NCI-H2196 treated with DMSO at 0.1 percent for 48 hours (cell line): ENCODE measurements at regions not wholly inside any gene's neighbourhood (a gene's known extent, or its start where the extent isn't known, plus 50 kb on each side); places are given as distances from the start of the nearest gene placed in this dataset.

Experiments
- DNase-seq: peaks from one replicate; lab custom pipeline; 2025; ENCODE audit not compliant: unreplicated experiment; lab: John Stamatoyannopoulos, UW

DNA sequence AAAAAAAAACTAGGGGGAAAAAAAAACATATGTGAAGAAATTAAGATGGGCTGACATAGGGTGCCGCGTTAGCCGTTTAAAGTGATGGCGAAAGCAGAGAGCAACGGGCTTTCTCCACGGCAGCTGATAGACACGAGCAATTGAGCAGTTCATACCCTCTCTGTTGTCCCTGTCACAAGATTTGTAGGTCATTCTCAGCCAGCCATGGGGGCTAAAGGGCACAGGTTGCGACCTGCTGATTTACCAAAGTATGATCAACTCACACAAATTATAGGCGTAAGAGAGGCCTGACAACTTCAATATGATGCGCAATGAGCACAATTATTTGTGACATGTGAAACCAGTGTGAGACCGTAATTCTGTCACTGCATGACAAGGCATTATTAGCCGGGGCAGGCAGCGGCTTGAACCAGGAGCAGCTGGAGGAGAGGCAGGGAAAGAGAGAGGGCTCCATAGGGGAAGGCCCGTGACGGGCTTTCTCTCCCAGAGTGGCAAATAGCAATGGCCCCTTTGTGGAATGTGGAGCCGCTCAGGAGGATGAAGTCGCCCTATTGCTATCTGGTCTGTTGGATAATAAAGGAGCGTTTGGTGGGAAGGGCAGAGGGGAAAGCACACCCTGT lies 195.1 kb upstream of the HABP2 start:
- no peak for DNase-seq

DNA sequence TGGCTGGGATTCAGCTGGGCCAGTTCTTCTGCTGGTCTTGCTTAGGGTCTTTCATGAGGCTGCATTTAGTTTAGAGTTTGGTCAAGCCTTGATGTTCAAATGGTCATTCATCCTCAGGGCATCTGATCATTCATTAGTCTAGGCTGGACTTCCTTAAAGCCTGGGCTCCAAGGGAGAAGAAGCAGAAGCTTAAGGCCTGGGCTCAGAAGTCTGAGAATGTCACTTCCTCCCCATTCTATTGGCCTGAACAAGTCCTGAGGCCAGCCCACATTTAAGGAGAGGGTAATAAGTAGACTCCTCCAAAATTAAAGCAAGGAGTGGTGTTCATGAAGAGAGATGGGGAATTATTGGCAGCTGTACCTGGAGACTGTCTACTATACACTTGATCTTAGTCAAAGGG lies 193.2 kb upstream of the HABP2 start:
- no peak for DNase-seq

DNA sequence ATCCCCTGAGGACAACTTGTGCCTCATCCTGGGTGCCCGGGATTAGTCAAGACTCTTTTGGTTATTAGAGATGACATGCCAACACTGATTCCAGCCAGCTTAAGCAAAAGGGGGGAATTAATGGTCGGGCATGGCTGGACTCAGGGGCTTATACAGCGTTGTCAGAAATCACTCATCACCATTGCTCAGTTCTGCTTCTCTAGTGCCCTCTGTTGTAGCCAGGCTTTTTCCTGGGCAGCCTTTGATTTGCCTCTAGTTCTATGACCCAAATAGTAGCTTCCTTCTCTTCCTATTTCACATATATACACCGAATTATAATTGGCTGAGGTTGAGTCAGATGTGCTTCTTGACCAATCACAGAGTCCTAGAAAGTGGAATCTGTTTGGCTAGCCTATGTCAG lies 192.0 kb upstream of the HABP2 start:
- no peak for DNase-seq

DNA sequence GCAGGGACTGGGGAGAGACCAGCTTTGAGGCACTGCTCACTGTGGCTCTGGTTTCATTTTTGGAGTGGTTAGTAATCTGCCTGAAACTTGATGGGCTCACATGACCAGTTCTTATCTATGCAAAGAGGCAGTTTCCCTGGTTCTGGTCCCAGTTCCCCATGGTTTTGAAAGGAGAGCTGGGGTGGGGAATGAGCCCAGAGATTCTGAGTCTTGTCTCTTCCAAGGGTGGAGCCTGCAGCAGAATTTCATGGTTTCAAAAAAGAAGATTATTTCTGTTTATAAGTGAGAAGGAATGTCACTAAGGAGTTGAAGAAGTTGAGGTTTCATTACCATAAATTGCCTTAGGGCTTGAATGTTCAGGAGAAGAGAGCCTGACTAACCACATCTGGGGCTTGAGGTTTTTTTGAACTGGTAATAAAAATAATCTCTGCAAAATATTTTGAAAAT lies 190.2 kb upstream of the HABP2 start:
- DNase-seq = no peak

DNA sequence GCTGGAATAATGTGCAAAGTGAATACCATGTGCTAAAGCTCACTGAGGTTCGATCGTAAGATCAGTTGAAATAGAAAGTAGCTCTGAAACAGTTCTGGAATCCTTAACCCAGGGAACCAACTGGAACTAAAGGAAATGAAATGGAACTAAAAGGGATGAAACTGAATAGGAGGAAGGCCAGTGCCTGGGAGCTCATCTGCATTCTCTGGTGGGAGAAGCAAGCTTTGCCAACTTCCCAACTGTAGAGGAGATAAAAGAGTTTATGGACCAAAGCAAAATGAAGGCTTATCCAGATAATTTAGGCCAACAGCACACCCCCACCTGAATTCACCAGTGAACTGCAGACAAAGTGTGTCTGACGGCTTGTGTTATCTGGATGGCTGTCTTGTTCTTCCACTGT lies 188.6 kb upstream of the HABP2 start:
- no peak for DNase-seq

DNA sequence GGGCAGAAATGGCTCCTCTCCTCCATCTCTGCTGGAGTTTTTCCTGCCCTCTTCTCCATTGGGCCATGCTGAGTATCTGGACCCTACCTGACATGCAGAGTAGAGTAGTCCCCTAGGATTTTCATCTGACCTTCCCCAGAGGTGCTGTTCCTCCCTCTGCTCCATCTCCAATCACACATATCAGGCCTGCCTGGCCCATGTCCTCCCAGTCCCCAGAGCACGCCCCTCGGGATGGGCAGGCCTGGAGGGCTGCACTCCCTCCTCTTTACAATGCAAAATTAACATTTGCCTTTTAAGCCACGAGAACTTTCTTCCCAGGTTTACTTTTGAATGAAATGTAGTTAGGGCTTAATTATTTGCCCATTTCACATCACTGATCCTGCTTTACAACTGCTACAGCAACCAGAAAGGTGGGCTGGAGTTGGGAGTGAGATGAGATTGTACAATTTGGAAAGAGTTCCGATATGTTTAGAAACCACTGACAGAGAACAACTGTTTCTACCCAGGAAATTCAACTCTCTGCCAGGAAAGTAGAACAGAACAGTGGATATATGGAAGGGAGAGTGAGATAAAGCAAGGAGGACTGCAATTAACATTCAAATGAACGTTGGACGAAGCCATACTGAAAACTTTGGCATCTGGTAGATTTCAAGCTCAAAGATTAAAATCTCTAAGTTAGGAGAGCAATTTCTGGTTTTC lies 184.0 kb upstream of the HABP2 start:
- no peak for DNase-seq

DNA sequence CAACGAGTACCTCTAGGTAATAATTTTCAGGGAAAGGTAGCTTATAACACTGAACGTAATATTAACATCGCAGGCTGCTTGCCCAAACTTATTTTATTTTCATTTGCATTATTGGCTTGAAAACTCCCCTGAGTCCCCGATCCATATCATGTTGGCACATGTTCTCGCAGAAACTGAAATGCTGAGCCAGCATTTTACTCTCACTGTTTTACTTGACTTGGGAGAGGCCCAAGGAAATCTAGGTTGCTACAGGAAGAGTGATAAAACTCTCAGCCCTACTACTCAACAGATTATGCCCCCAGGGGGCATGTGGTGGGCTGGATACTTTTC lies 183.5 kb upstream of the HABP2 start:
- DNase-seq = no peak

DNA sequence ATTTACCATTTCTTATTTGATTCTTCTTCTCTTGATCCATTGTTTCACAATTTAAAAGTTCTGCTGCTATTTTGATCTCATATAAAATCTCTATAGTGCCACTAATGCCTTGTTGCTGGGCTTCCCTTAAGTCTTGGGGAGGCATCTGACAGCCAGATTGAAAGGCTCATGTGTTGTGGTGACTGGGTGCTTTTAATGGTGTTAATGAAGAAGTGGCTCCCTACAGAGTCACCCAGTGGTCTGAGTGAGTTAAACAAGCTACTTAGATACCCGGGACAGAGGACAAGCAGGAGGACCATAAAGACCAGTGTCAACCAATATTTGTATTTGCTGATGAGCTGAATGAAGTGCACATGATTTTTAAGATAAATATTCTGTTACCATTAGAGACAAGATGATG lies 176.4 kb upstream of the HABP2 start:
- no peak for DNase-seq

DNA sequence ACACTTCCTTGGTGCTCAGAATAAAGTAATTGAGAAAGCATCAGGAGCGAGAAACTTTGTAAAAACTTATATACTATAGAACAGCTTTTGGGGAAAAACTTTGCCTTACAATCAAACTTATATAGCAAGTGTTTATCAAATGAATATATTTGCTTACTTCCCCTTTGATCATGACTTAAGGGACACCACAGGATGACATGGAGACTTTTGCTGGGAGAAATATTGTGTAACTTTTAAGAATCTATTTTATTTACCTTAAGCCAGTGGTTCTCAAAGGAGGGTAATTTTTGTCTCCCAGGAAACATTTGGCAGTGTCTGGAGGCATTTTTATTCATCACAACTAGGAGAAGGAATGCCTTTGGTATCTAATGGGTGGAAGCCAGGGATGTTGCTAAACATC lies 173.8 kb upstream of the HABP2 start:
- no peak for DNase-seq

DNA sequence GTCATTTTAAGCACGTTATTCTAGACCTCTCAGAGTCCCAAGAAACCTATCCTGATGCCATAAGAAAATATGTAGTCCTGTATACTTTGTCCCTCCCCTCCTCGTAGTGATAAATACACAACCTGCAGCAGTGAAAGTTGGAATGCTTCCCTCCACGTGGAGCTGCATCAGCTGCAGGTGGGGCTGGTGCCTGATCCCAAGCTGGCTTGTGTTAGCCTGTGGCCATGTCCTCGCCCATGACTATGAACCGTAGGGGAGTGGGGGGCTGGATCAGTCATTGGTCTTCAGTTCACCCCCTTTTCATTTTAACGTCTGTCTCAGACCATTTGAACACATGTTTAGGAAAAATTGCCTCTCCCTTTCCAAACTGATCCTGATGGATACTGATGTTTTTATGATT lies 171.4 kb upstream of the HABP2 start:
- no peak for DNase-seq

DNA sequence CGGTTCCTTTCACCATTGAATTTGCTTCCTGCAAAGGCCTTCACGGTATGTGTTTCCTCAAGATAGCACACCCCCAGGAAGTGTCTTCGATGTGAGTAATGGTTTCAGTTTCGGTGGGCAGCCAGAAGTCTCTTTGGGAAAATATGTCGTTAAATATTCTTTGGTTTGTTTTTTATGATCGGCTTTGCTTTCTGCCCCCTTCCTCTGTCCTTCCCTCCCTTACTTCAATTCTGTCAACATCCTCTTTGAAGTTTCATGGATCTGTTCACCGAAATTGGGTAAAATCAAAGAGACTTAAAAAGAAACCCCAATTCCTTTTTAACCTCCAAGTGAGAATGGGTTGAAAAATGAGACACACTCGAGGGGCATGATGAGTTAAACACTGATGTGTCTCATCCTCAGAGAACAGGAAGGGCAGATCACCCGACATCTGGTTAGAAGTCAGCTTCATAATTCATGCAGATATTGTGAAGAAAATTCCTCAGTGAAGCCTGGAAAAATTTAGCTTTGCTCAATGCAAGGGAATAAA lies 170.8 kb upstream of the HABP2 start:
- no peak for DNase-seq

DNA sequence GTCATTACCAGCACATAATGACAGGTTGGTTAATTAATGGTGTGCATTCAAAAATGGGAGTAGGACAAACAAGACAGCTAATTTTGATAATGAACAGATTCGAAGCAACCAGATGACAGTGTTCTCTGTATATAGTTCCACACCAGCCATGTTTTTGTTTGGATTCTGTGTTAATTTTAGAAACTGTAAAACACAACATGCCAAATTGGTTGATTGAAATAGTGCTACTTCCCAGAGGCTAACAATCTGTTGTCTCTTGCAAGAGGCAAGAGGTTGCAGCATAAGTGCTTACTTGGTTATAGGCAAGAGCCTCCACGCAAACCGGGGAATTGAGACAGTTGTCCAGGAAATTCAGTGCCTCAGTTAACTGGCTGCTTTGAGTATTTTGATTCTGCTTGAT lies 170.2 kb upstream of the HABP2 start:
- no peak for DNase-seq

DNA sequence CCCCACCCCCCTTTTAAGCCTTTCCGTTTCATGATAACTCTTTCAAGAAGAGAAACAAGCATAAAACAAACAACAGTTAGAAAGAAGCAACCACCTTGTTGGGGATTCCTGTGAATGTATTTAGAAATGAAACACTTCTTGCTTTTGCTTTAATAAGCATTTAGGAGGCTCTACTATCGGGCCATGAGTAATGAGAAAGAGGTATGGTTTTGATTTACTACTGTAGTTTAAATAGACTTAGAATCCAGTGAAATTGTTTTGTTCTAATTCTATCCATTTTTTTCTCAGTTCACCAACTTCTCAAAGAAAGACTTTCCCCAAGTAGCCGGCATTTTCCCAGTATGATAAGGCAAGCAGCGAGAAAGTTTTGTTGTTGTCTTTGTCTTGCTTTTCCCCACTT lies 168.7 kb upstream of the HABP2 start:
- no peak for DNase-seq

DNA sequence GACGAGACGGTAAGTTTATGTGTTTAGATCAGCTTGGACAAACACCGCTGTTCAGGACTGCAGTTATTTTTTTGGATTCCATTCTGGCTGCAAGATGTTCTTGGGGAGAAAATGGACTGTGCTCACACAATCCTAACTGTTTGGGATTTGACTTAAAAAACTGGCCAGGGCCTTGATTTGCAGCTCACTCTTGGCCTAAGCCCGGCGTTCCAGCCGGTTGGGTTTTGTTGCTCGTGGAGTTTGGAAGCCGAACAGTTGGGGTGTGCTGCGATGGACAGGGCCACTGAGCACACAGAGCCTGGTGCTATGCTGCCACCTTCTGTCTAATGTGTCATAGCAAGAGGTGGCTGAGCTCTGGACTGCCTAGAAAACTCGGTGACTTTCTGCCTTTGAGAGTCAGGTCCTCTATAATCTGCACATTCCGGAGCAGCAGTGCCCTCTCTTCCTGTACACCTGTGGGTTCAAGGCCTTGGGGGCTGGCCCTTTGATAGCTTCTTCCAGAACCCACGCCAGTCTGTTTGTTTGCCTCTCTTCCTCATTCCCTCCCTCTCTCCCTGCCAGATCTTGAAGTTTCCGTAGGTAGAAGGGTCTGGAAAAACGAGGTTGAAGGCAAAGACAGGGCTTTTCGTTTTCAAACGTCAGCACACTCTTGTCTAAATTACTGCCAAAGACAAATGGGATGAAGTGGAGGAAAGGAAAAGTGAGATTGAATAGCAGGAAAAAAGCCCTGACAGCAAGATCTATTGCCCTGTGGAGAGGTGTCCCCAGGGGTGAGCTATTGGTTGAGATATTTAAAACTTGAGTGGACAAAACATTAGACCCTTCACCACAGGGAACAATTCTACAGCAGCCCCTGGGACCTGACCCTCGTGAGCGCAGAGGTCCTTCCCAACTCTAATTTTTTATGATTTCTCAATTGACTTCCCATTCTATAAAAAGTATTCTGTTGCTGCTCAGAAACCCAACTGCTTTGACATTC lies 167.5 kb upstream of the HABP2 start:
- DNase-seq = no peak

DNA sequence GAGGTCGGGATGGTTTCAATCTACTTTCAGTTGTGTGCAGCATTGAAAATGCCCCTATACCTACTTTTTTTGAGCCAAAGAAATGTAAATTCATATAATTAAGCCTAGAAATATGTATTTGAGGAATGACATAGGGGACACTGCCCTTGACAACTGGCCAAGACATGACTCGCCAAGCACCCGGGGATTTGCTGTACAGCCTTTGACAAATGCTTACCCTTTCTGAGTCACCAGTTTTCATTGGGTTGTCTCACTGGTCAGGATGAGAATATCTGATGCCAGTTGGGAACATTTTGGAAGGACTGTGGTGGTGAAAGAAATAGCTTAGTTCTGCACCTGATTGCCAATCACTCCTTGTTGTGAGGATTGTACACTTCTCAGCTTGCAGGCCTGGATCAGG lies 166.8 kb upstream of the HABP2 start:
- no peak for DNase-seq

DNA sequence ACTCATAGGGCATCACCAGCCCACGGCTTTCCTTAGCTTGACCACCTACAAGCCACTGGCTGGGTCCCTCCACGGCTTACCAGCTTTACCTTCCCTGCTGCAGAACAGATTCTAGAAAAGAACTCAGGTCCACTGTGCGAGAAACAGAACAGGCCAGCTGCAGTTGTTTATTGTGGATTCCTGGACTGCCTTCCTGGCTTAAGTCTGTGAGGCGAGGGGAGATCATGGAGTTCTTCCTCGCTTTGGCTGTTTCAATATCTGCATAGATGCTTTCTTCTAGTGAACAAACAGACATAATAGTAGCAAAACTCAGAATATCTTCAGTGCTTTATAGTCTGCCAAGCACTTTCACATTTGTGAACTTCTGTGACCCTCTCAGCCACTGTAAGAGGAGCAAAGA lies 162.9 kb upstream of the HABP2 start:
- DNase-seq = no peak

DNA sequence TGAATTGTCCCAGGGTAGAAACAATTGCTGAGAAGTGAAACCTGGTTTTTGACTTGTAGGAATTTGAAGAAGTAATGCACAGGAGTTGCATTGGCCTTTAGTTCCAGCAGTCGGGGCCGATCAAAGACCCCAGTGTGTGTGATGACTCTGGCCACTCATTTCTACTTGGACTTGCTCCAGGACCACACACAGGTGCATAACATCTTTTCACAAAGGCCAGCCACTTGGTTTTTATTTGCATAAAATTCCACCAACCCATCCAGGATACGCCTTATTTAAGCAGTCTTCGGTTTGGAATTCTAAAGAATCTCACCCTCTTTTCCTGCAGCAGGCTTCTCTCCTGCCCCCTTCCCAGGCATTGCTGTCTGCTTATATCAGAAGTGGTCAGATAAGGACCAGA lies 162.0 kb upstream of the HABP2 start:
- DNase-seq = no peak

DNA sequence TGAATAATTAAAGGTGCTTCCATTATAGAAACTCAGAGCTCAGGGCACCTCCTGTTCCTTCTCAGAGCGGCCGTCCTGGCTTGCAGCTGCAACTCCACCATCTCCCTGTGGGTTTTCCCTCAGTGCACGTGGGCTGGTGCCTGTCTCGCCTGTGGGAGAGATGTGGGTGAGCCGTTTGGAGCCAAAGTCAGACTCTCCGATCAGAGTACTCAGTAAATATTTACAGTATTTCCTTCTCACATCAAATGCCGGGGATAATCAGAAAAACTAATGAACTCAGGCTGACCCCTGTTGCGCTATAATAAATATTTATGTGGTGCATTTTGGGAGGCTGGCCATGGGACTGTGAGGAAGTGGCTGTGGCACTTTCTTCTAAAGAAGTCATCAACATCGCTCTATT lies 155.8 kb upstream of the HABP2 start:
- no peak for DNase-seq

DNA sequence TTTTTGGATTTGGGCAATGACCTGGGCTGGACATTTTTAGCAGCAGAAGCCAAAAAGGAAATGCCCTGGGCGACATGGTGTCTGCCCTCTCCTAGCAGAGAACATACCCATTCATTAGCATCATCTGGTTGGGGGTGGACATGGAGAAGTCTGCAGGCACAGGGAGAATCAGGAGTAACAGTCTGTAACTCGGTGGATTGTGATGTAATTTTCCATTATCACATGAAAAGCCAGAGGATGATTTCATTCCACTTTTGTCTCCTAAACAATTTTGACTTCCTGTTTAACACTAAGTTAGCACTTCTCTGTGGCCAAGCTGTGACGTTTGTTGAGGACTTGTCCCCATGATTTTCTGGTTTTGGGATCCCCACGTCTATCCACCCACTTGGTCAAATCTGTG lies 153.8 kb upstream of the HABP2 start:
- no peak for DNase-seq

DNA sequence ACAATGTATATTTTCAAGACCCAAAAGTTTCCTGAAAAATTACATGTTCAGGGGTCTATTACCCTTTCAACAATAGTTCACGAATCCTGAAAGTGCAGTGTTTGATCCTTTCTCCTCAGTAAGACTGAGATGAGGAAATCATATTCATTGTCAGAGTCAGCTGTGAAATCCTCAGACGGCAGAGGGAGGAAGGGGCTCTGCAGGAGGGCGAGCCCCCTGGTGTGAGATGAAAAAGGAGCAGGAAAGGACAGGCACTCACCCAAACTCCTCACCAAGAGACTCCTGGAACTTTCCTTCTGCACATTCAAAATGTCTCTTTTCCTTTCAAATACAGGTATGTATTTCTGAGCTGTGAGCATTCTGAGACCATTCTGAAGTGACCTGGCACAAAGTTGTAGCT lies 150.3 kb upstream of the HABP2 start:
- DNase-seq = no peak

DNA sequence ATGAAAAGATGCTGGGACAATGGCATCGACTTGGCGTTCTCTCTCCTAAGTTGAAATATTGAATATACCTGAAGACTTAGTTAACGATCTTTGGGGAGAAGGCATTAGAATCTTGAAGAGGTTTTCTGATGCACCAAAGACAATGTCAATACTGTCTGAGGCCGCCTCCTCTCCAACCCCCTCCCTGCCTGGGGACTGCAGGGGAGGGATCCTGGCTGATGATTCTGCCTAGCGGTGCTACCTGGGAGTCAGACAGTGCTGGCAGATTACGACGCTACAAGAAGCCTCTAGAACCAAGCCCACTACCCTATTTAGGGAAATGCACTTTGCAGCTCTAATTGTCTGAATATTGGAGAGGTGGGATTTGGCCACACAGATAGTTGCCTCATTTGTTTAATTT lies 145.6 kb upstream of the HABP2 start:
- no peak for DNase-seq

DNA sequence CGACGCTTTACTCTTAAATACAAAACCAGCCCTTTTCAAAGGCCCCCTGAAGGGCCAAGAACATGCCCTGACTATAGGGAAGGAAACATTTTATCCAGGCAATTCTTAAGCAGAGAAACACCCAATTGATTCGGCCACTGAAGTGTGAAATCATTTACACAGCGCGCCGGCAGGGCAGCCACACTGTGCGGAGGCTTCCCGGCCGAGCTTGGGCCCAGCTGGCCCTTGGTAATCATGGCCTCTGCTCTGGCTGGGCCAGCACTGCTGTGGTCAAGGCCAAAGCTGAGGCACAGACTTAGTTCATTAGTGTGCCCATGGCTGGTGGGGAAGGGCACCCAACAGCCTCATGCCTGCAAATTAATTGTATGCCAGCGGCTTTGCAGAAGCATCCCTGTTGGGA lies 143.7 kb upstream of the HABP2 start:
- DNase-seq = no peak
